Stimulated activated CD4-positive, alpha-beta T cell treated with anti-CD3 and anti-CD28 coated beads, Interleukin-4, amount 100 ng/mL, for 4 hours (primary cell): ENCODE measurements at regions not wholly inside any gene's neighbourhood (a gene's known extent, or its start where the extent isn't known, plus 50 kb on each side); places are given as distances from the start of the nearest gene placed in this dataset.

ENCODE experiments used
- DNase-seq, 2 experiments: peaks; one replicate each; pipeline ENCODE4 v3.0.0-alpha.2; 2020

- no peak for DNase-seq
Measured at GRCh38 chr2:204445149-204445548, 100.1 kb upstream of the PARD3B start.

- no peak for DNase-seq
Measured at GRCh38 chr2:204447722-204448121, 97.6 kb upstream of the PARD3B start.

- DNase-seq, result no peak
Measured at GRCh38 chr2:204449977-204450376, 95.3 kb upstream of the PARD3B start.

GRCh38 chr2:204451766-204452165 is 93.5 kb upstream of the PARD3B start:
- no peak for DNase-seq

GRCh38 chr2:204452464-204453023 is 92.7 kb upstream of the PARD3B start:
- DNase-seq, result no peak

- no peak for DNase-seq
Measured at GRCh38 chr2:204453730-204454167, 91.5 kb upstream of the PARD3B start.

DNA sequence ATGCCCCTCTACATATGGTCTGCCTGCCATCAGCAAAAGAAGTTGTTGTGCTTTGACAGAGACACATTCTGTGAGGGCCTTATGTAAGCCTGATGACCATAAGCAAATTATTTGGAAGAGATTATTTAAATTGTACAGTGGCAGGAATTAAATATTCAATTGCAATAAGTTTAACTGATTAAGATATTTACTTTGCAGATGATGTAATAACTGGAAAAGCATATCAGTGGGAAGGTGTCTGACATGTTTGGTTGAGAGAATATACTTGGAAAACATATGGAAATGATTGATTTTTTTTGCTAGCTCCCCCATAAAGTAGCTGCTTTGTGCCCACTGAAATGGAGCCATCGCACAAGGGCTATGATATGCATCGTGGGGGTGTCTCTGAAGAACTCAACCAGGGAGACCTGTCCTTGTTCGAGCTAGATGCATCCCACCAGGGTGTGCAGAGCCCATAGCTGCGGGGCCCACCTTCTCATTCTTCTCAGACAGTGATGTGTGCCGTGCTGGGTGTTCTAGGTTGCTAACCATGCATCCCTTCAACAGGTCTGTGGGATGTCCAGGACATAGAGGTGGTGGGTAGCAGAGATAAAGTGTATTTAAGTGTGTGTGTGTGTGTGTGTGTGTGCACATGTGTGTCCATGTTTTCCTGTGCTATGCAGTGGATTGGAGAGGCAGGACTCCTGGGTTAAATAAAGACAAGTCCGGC is 90.4 kb upstream of the PARD3B start:
- DNase-seq, result no peak

- no peak for DNase-seq
Measured at GRCh38 chr2:204468746-204469429, 76.4 kb upstream of the PARD3B start.

DNA sequence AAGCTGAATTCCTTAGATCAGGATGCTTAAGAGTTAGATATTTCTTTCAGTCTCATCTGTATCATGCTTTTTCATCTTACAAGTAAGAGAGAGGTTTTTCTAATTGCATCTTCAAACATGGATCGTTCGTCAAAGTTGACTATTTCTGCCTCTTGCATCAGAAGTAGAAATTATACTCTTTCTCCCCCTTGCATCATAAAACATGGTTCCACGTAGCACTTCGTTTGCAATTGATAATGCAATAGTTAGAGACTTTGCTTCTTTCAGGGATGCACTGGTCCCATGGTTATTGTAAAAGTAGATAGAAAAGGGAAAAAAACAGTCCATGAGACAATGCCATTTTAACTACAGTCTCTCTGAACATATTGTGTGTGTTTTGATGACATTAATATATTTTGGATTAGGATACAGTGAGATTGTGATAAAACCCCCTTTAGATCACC is 75.1 kb upstream of the PARD3B start:
- no peak for DNase-seq

- DNase-seq, result no peak
Measured at GRCh38 chr2:204470621-204471196, 74.6 kb upstream of the PARD3B start.

GRCh38 chr2:204472375-204472774 is 72.9 kb upstream of the PARD3B start:
- DNase-seq, result no peak

- DNase-seq, result no peak
Measured at GRCh38 chr2:204473224-204473623, 72.1 kb upstream of the PARD3B start.

DNA sequence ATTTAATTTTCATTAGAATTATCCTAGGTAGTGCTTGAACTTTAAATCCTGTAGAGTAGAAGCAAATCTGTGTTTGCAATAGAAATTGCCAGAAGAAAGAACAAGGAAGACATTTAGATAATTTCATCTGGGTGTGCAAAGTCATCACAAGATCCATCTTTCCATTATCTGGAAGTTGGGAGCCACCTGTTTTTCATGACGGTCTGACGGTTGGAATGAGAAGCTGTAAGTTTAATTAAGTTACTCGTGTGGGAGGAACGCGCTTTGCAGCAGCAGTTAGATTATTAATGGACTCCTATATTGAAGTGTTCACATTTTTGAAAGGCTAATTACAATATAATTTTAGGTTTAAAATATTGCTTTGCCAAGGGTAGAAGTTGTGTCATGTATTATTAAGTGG is 69.9 kb upstream of the PARD3B start:
- DNase-seq, result no peak

GRCh38 chr2:204477358-204477950 is 67.8 kb upstream of the PARD3B start:
- DNase-seq, result no peak

DNA sequence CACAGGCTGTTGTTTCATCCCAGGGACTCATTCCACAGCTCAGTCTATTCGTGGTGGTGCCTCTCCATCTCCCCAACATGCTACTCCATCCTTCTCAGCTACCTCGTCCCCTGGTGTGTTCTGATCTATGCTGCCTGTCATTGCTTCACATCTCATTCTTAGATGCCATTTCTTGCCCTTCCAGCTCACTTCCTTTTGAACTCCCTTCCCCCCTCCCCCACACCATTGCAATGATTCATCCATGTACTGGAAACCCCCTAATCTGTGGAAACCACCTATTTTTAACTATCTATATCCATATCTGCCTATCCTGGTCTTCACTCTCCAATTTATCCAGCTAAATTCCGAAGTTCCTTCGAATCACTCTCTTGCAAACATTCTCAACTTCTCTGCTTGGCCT is 65.7 kb upstream of the PARD3B start:
- no peak for DNase-seq

GRCh38 chr2:204480676-204481075 is 64.6 kb upstream of the PARD3B start:
- DNase-seq, result no peak

- DNase-seq, result no peak
Measured at GRCh38 chr2:204483608-204484081, 61.6 kb upstream of the PARD3B start.

- no peak for DNase-seq
Measured at GRCh38 chr2:204486321-204486720, 59.0 kb upstream of the PARD3B start.

GRCh38 chr2:204486805-204487204 is 58.5 kb upstream of the PARD3B start:
- no peak for DNase-seq

GRCh38 chr2:204487447-204488229 is 57.6 kb upstream of the PARD3B start:
- DNase-seq, result no peak

GRCh38 chr2:204491528-204491927 is 53.7 kb upstream of the PARD3B start:
- DNase-seq, result no peak

DNA sequence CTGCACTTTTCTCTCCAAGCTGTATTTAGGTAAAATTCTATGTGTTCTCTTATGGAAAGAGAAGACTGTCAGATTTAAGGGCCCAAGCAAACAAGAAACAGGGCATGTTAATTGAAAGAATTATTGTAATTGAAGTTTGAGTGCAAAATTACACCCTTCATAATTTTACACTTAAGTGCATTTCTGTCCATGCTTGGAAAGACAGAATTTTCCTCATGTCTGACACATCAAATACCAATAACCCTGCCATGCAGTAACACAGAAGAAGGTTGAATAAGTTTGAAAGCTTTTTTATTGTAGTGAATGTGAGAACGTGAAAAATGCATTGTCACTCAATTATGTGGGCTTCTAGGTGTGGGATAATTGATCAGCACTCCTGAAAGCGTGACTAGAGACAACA is 52.9 kb upstream of the PARD3B start:
- no peak for DNase-seq

GRCh38 chr2:204494681-204495080 is 50.6 kb upstream of the PARD3B start:
- no peak for DNase-seq
